ENCODE measurements at regions not wholly inside any gene's neighbourhood (a gene's known extent, or its start where the extent isn't known, plus 50 kb on each side); places are given as distances from the start of the nearest gene placed in this dataset.

- Histone ChIP-seq H3K9ac (no peak overlapping the region), H3K4me3 (ENCODE audit: low read depth in 2 of 2, low read length in 1 of 2) (no peak overlapping the region), H3K9me2 (no peaks in the 10 kb centered on the region), H3K27me3 (ENCODE audit: insufficient read depth) (no peaks in the 10 kb centered on the region), H3K79me2 (ENCODE audit: insufficient read depth) (no peaks in the 10 kb centered on the region), H4K20me1 (ENCODE audit: insufficient read depth) (no peaks in the 10 kb centered on the region), H3K36me3 (replicated peaks in 1 of 2; ENCODE audit: control insufficient read depth in 1 of 2, insufficient read depth in 2 of 2, low read length in 1 of 2) (no peaks in the 10 kb centered on the region), H3K9me3 (no peaks in the 10 kb centered on the region), H2AFZ (ENCODE audit: low read depth) (no peak overlapping the region), H3K4me2 (no peak overlapping the region), H3K4me1 (ENCODE audit: control insufficient read depth in 1 of 2, insufficient read depth in 2 of 2, low read depth in 1 of 2, low read length in 1 of 2) (peaks cover 0 to 26% of the 10 kb centered on the region in 2 experiments; a peak in 2 of 4 replicates), H3K27ac (ENCODE audit: low read depth in 2 of 2, low read length in 1 of 2) (no peak overlapping the region), H3F3A (replicated peaks; ENCODE audit: insufficient read depth) (no peaks in the 10 kb centered on the region)
- DNase-seq: no peak
- ChIA-PET CTCF (interaction anchor here (0.6 kb wide), 1 partner anchor 39 kb away, joined by 3 read pairs; no protein-coding TSS in a partner anchor), POLR2A (no interaction called here)
- TF ChIP-seq ELF1 (IDR thresholded peaks at IDR 0.05) (no peak), REST (IDR thresholded peaks at IDR 0.05; ENCODE audit: low read depth, low read length) (no peak), TEAD4 (IDR thresholded peaks at IDR 0.05; ENCODE audit: borderline replicate concordance, insufficient read depth) (no peak), FOSL2 (IDR thresholded peaks at IDR 0.05; ENCODE audit: borderline replicate concordance, low read depth) (no peak), FOXJ3 (CRISPR knock-in tag; IDR thresholded peaks at IDR 0.05) (no peak), NFIC (IDR thresholded peaks at IDR 0.05; ENCODE audit: borderline replicate concordance) (no peak), CTCF (IDR thresholded peaks at IDR 0.05) (no peak), GABPA (IDR thresholded peaks at IDR 0.05; ENCODE audit: low read depth) (no peak), GATA2 (CRISPR knock-in tag; IDR thresholded peaks at IDR 0.05) (no peak), MXI1 (IDR thresholded peaks at IDR 0.05; ENCODE audit: low read depth, low read length) (no peak)
These were observed 59.5 kb upstream of the PSMA1 start for GRCh38 chr11:14579646-14580045.

GRCh38 chr11:14582793-14583192 is 60.8 kb upstream of the PDE3B start:
- no peak overlapping the region for H3K4me3 ChIP-seq (ENCODE audit: low read depth in 2 of 2, low read length in 1 of 2)
- H3K9ac ChIP-seq: no peak overlapping the region
- no peaks in the 10 kb centered on the region for H3K36me3 ChIP-seq (replicated peaks in 1 of 2; ENCODE audit: control insufficient read depth in 1 of 2, insufficient read depth in 2 of 2, low read length in 1 of 2)
- ChIA-PET POLR2A (no interaction called here), CTCF (interaction anchor here (0.6 to 1.0 kb wide), 3 partner anchors 44 to 492 kb away, joined by 3 read pairs; no protein-coding TSS in a partner anchor)
- no peak overlapping the region for H2AFZ ChIP-seq (ENCODE audit: low read depth)
- H3K79me2 ChIP-seq (ENCODE audit: insufficient read depth): no peaks in the 10 kb centered on the region
- WGBS (ENCODE audit: low lambda C conversion rate): 86% methylated on average over 6 of the region's 6 CpGs
- H3F3A ChIP-seq (replicated peaks; ENCODE audit: insufficient read depth): no peaks in the 10 kb centered on the region
- H3K4me2 ChIP-seq: no peak overlapping the region
- H3K27ac ChIP-seq (ENCODE audit: low read depth in 2 of 2, low read length in 1 of 2): peak overlapping the region in 1 of 2 experiments; percentile 90; a peak in 2 of 4 replicates
- no peaks in the 10 kb centered on the region for H3K27me3 ChIP-seq (ENCODE audit: insufficient read depth)
- H4K20me1 ChIP-seq (ENCODE audit: insufficient read depth): no peaks in the 10 kb centered on the region
- no peaks in the 10 kb centered on the region for H3K9me2 ChIP-seq
- H3K4me1 ChIP-seq (ENCODE audit: control insufficient read depth in 1 of 2, insufficient read depth in 2 of 2, low read depth in 1 of 2, low read length in 1 of 2): peaks cover 0 to 41% of the 10 kb centered on the region in 2 experiments; a peak in 2 of 4 replicates
- H3K9me3 ChIP-seq: no peaks in the 10 kb centered on the region
- DNase-seq: no peak
- no peak for TF ChIP-seq MXI1 (IDR thresholded peaks at IDR 0.05; ENCODE audit: low read depth, low read length)
- no peak for TF ChIP-seq MAX (IDR thresholded peaks at IDR 0.05; ENCODE audit: low read depth)
- TF ChIP-seq FOXJ3 (CRISPR knock-in tag; IDR thresholded peaks at IDR 0.05): no peak
- no peak for TF ChIP-seq GATA2 (CRISPR knock-in tag; IDR thresholded peaks at IDR 0.05)
- no peak for TF ChIP-seq NRF1 (IDR thresholded peaks at IDR 0.05; ENCODE audit: low read depth, low read length)
- no peak for TF ChIP-seq ZBTB33 (IDR thresholded peaks at IDR 0.05; ENCODE audit: borderline replicate concordance, low read depth)
- TF ChIP-seq GABPA (IDR thresholded peaks at IDR 0.05; ENCODE audit: low read depth): no peak
- no peak for TF ChIP-seq RXRA (IDR thresholded peaks at IDR 0.05; ENCODE audit: borderline replicate concordance, low read depth)
- no peak for TF ChIP-seq RFX5 (IDR thresholded peaks at IDR 0.05; ENCODE audit: low read length)
- no peak for TF ChIP-seq TCF12 (IDR thresholded peaks at IDR 0.05)
- TF ChIP-seq SIN3A (IDR thresholded peaks at IDR 0.05; ENCODE audit: borderline replicate concordance, low read depth, low read length): no peak
- no peak for TF ChIP-seq PBX3 (IDR thresholded peaks at IDR 0.05)
- no peak for TF ChIP-seq USF1 (IDR thresholded peaks at IDR 0.05; ENCODE audit: borderline replicate concordance, low read depth)

Measured in SK-N-SH (cell line).